ENCODE measurements at regions not wholly inside any gene's neighbourhood (a gene's known extent, or its start where the extent isn't known, plus 50 kb on each side); places are given as distances from the start of the nearest gene placed in this dataset.

- no peak for TF ChIP-seq CTCF (IDR thresholded peaks at IDR 0.05)
- no peak for TF ChIP-seq EZH2 (IDR thresholded peaks at IDR 0.05; ENCODE audit: borderline replicate concordance, insufficient read depth, low read depth, low read length, poor library complexity, severe bottlenecking)
Measured at GRCh38 chr15:31471731-31472430, 145.2 kb downstream of the KLF13 start.

All from B cell (primary cell).